Erythroblast (primary cell): ENCODE measurements at regions not wholly inside any gene's neighbourhood (a gene's known extent, or its start where the extent isn't known, plus 50 kb on each side); places are given as distances from the start of the nearest gene placed in this dataset.

ENCODE experiments used
- GATA1 ChIP-seq: IDR thresholded peaks from 2 replicates; pipeline ENCODE4 v1.6.1; 2011; ENCODE audit warnings: low read depth, mild to moderate bottlenecking, control low read depth, low read length, moderate library complexity
- POLR2A ChIP-seq: IDR thresholded peaks from 2 replicates; pipeline ENCODE4 v1.6.1; 2011; ENCODE audit warnings: mild to moderate bottlenecking, low read length

- no peak for TF ChIP-seq POLR2A
- TF ChIP-seq GATA1: no peak
These were observed 494.3 kb downstream of the BRINP3 start for GRCh38 chr1:189983166-189983890.
